NCI-H526 (cell line): ENCODE measurements at regions not wholly inside any gene's neighbourhood (a gene's known extent, or its start where the extent isn't known, plus 50 kb on each side); places are given as distances from the start of the nearest gene placed in this dataset.
"Not testable (repeated sequence)": the region's sequence is repeated elsewhere in the genome, so short reads cannot be mapped to it uniquely, and the experiment has no call there.

Experiments used
- DNase-seq, 2 experiments: peaks; one replicate each; lab custom pipeline; 2025; lab: John Stamatoyannopoulos, UW

- DNase-seq, result no peak
Observed at GRCh38 chr2:43070676-43071502, 155.5 kb downstream of the ZFP36L2 start.

- no peak for DNase-seq
Observed at GRCh38 chr2:43070030-43070429, 156.4 kb downstream of the ZFP36L2 start.

- DNase-seq, result no peak
Observed at GRCh38 chr2:43068631-43069517, 157.5 kb downstream of the ZFP36L2 start.

GRCh38 chr2:43068041-43068533 lies 158.3 kb downstream of the ZFP36L2 start:
- DNase-seq, result no peak

GRCh38 chr2:43067254-43068040 lies 159.0 kb downstream of the ZFP36L2 start:
- no peak for DNase-seq

GRCh38 chr2:43066541-43067253 lies 159.7 kb downstream of the ZFP36L2 start:
- DNase-seq, result not testable (repeated sequence)

GRCh38 chr2:43065871-43066270 lies 160.5 kb downstream of the ZFP36L2 start:
- DNase-seq, result no peak

- no peak for DNase-seq
Observed at GRCh38 chr2:43065036-43065435, 161.4 kb downstream of the ZFP36L2 start.

GRCh38 chr2:43063096-43063495 lies 163.3 kb downstream of the ZFP36L2 start:
- not testable (repeated sequence) for DNase-seq

- no peak for DNase-seq
Observed at GRCh38 chr2:43062058-43062457, 164.3 kb downstream of the ZFP36L2 start.

- DNase-seq, result no peak
Observed at GRCh38 chr2:43060390-43061016, 165.9 kb downstream of the ZFP36L2 start.

GRCh38 chr2:43059183-43059897 lies 167.1 kb downstream of the ZFP36L2 start:
- no peak for DNase-seq

- no peak for DNase-seq
Observed at GRCh38 chr2:43058726-43059110, 167.7 kb downstream of the ZFP36L2 start.

GRCh38 chr2:43057742-43058725 lies 168.4 kb downstream of the ZFP36L2 start:
- DNase-seq, result no peak

- no peak for DNase-seq
Observed at GRCh38 chr2:43057026-43057741, 169.2 kb downstream of the ZFP36L2 start.

- no peak for DNase-seq
Observed at GRCh38 chr2:43055985-43056384, 170.4 kb downstream of the ZFP36L2 start.

GRCh38 chr2:43055086-43055912 lies 171.1 kb downstream of the ZFP36L2 start:
- no peak for DNase-seq
